ENCODE measurements at regions not wholly inside any gene's neighbourhood (a gene's known extent, or its start where the extent isn't known, plus 50 kb on each side); places are given as distances from the start of the nearest gene placed in this dataset.

DNA sequence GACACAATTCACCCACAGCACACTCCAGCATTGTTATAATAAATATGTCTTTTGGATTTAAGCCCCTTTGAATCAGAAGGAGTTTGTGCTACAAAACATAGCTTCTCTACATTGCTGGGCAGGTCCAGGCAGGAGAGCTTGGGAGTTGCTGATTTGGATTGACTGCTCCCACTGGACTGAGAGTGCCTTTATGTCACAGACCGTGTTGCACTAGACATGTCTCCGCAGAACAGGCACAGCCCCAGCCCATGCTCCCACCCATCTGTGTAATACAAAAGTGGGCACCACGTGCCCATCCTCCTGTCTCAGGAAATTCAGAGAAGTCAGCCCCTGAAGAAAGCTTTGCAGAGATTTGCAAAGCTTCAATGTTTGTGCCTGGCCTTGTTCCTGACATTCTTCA lies 117.1 kb downstream of the MED10 start:
- Histone ChIP-seq H3K27me3 (no peaks in the 10 kb centered on the region), H3K9me3 (no peaks in the 10 kb centered on the region), H3K36me3 (no peaks in the 10 kb centered on the region), H3K4me3 (no peak overlapping the region), H3K4me1 (no peaks in the 10 kb centered on the region), H3K27ac (no peak overlapping the region)
- DNase-seq (no peak), ATAC-seq (no peak), FAIRE-seq (no peak)
- 60 to 71% methylated on average over 3 of the region's 3 CpGs for WGBS, 2 donors
- intact Hi-C loops (cut with DNase I): no loop called here
- TF ChIP-seq CTCF (IDR thresholded peaks at IDR 0.05): no peak

DNA sequence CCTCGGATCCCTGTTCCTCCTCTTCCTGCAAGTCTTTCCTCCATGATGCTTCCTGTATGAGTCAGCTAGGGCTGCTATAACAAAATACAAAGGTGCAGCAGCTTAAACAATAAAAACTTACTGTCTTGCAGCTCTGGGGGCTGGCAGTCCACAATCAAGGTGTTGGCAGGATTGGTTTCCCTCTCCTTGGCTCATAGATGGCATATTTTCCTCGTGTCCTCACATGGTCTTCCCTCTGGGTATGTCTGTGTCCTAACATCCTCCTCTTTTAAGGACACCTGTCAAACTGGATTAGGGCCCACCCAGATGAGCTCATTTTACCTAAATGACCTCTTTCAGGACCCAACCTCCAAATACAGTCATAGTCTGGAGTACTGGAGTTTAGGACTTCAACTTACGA lies 117.5 kb downstream of the MED10 start:
- Histone ChIP-seq H3K27me3 (no peaks in the 10 kb centered on the region), H3K4me1 (no peaks in the 10 kb centered on the region), H3K4me3 (no peak overlapping the region), H3K36me3 (no peaks in the 10 kb centered on the region), H3K27ac (no peak overlapping the region), H3K9me3 (no peaks in the 10 kb centered on the region)
- DNase-seq (no peak), ATAC-seq (no peak), FAIRE-seq (no peak)
- no peak for TF ChIP-seq CTCF (IDR thresholded peaks at IDR 0.05)
- 44 to 65% methylated on average over 3 of the region's 3 CpGs for WGBS, 2 donors
- intact Hi-C loops (cut with DNase I): no loop called here

- FAIRE-seq (no peak), ATAC-seq (no peak), DNase-seq (no peak)
- Histone ChIP-seq H3K27ac (no peak overlapping the region), H3K9me3 (no peaks in the 10 kb centered on the region), H3K27me3 (no peaks in the 10 kb centered on the region), H3K4me3 (no peak overlapping the region), H3K36me3 (no peaks in the 10 kb centered on the region), H3K4me1 (no peaks in the 10 kb centered on the region)
- intact Hi-C loops (cut with DNase I): no loop called here
- WGBS, 2 donors: 44 to 50% methylated on average over 3 of the region's 3 CpGs
- TF ChIP-seq CTCF (IDR thresholded peaks at IDR 0.05): no peak
Observed at GRCh38 chr5:6256901-6257300, 121.4 kb downstream of the MED10 start.

DNA sequence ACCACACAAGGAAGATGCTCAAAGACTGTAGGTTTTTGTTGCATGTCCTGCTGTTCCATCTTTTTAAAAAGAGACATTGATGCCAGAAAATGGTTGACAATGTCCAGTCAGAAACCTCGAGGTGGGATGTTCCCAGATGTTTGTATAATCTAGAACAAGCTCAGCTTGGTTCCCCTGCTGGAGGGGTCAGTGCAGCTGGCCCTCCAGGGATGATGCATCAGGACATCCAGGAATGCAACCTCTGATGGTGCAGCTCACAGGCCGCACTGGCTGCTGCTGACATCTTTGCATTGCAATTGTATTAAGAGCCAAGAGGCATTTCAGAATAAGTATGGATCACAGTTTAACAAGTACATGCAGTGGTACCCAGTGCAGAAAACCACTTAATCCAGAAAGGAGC lies 122.4 kb downstream of the MED10 start:
- FAIRE-seq: no peak
- TF ChIP-seq CTCF (IDR thresholded peaks at IDR 0.05): no peak

GRCh38 chr5:6253846-6254245 lies 124.5 kb downstream of the MED10 start:
- H3K27ac ChIP-seq: no peak overlapping the region
- H3K9me3 ChIP-seq: no peaks in the 10 kb centered on the region
- H3K4me1 ChIP-seq: no peaks in the 10 kb centered on the region
- no peak overlapping the region for H3K4me3 ChIP-seq
- TF ChIP-seq CTCF (IDR thresholded peaks at IDR 0.05): no peak
- FAIRE-seq (no peak), DNase-seq (no peak), ATAC-seq (no peak)
- WGBS, 2 donors: 59 to 69% methylated on average over 3 of the region's 3 CpGs
- H3K36me3 ChIP-seq: no peaks in the 10 kb centered on the region
- intact Hi-C loops (cut with DNase I): no loop called here
- no peaks in the 10 kb centered on the region for H3K27me3 ChIP-seq

More for the DNA sequence above, 122.4 kb downstream of the MED10 start:
- Histone ChIP-seq H3K27me3 (no peaks in the 10 kb centered on the region), H3K4me3 (no peak overlapping the region), H3K4me1 (no peaks in the 10 kb centered on the region), H3K9me3 (no peaks in the 10 kb centered on the region), H3K27ac (no peak overlapping the region), H3K36me3 (no peaks in the 10 kb centered on the region)
- WGBS, 2 donors: 9 to 28% methylated on average over 2 of the region's 2 CpGs
- no peak for DNase-seq
- intact Hi-C loops (cut with DNase I): no loop called here
- ATAC-seq: no peak
